ENCODE measurements at regions not wholly inside any gene's neighbourhood (a gene's known extent, or its start where the extent isn't known, plus 50 kb on each side); places are given as distances from the start of the nearest gene placed in this dataset.

- H2AFZ ChIP-seq (ENCODE audit: low read depth, low read length): no peak overlapping the region
Measured at GRCh38 chr3:127351321-127351720, 63.5 kb upstream of the PRR20G start.

GRCh38 chr3:127350172-127351050, 62.6 kb upstream of the PRR20G start:
- Histone ChIP-seq H3K9me3 (ENCODE audit: low read length) (no peaks in the 10 kb centered on the region), H3K4me1 (ENCODE audit: insufficient read depth, low read length) (peaks cover 5% of the 10 kb centered on the region), H2AFZ (ENCODE audit: low read depth, low read length) (no peak overlapping the region), H3K27me3 (ENCODE audit: insufficient read depth, low read length) (no peaks in the 10 kb centered on the region), H3K4me3 (ENCODE audit: low read length) (no peak overlapping the region), H3K36me3 (ENCODE audit: insufficient read depth, low read length) (no peaks in the 10 kb centered on the region)

More at GRCh38 chr3:127351321-127351720, 63.5 kb upstream of the PRR20G start:
- no peaks in the 10 kb centered on the region for H3K27me3 ChIP-seq (ENCODE audit: insufficient read depth, low read length)
- H3K4me3 ChIP-seq (ENCODE audit: low read length): no peak overlapping the region
- H3K9me3 ChIP-seq (ENCODE audit: low read length): peaks cover 2% of the 10 kb centered on the region
- peaks cover 5% of the 10 kb centered on the region for H3K4me1 ChIP-seq (ENCODE audit: insufficient read depth, low read length)
- no peaks in the 10 kb centered on the region for H3K36me3 ChIP-seq (ENCODE audit: insufficient read depth, low read length)

- H3K9me3 ChIP-seq (ENCODE audit: low read length): no peaks in the 10 kb centered on the region
- no peak overlapping the region for H2AFZ ChIP-seq (ENCODE audit: low read depth, low read length)
- H3K27me3 ChIP-seq (ENCODE audit: insufficient read depth, low read length): no peaks in the 10 kb centered on the region
- no peaks in the 10 kb centered on the region for H3K36me3 ChIP-seq (ENCODE audit: insufficient read depth, low read length)
- H3K4me1 ChIP-seq (ENCODE audit: insufficient read depth, low read length): peaks cover 5% of the 10 kb centered on the region
- H3K4me3 ChIP-seq (ENCODE audit: low read length): no peak overlapping the region
Measured at GRCh38 chr3:127349501-127350171, 61.8 kb upstream of the PRR20G start.

GRCh38 chr3:127342735-127343134, 54.9 kb upstream of the PRR20G start:
- Histone ChIP-seq H3K9me3 (ENCODE audit: low read length) (no peaks in the 10 kb centered on the region), H3K4me3 (ENCODE audit: low read length) (no peak overlapping the region), H3K27me3 (ENCODE audit: insufficient read depth, low read length) (peaks cover 4% of the 10 kb centered on the region), H3K36me3 (ENCODE audit: insufficient read depth, low read length) (no peaks in the 10 kb centered on the region), H3K4me1 (ENCODE audit: insufficient read depth, low read length) (no peaks in the 10 kb centered on the region), H2AFZ (ENCODE audit: low read depth, low read length) (no peak overlapping the region)

GRCh38 chr3:127339928-127340861, 52.3 kb upstream of the PRR20G start:
- Histone ChIP-seq H3K27me3 (ENCODE audit: insufficient read depth, low read length) (peaks cover 14% of the 10 kb centered on the region), H3K9me3 (ENCODE audit: low read length) (peaks cover 1% of the 10 kb centered on the region), H2AFZ (ENCODE audit: low read depth, low read length) (no peak overlapping the region), H3K4me3 (ENCODE audit: low read length) (no peak overlapping the region), H3K36me3 (ENCODE audit: insufficient read depth, low read length) (no peaks in the 10 kb centered on the region), H3K4me1 (ENCODE audit: insufficient read depth, low read length) (no peaks in the 10 kb centered on the region)

GRCh38 chr3:127339016-127339415, 51.2 kb upstream of the PRR20G start:
- Histone ChIP-seq H2AFZ (ENCODE audit: low read depth, low read length) (no peak overlapping the region), H3K9me3 (ENCODE audit: low read length) (peaks cover 1% of the 10 kb centered on the region), H3K4me3 (ENCODE audit: low read length) (no peak overlapping the region), H3K27me3 (ENCODE audit: insufficient read depth, low read length) (peaks cover 14% of the 10 kb centered on the region), H3K4me1 (ENCODE audit: insufficient read depth, low read length) (no peaks in the 10 kb centered on the region), H3K36me3 (ENCODE audit: insufficient read depth, low read length) (no peaks in the 10 kb centered on the region)

GRCh38 chr3:127337911-127338531, 50.2 kb upstream of the PRR20G start:
- no peaks in the 10 kb centered on the region for H3K4me1 ChIP-seq (ENCODE audit: insufficient read depth, low read length)
- H3K9me3 ChIP-seq (ENCODE audit: low read length): peaks cover 1% of the 10 kb centered on the region
- H3K36me3 ChIP-seq (ENCODE audit: insufficient read depth, low read length): no peaks in the 10 kb centered on the region
- no peak overlapping the region for H2AFZ ChIP-seq (ENCODE audit: low read depth, low read length)
- H3K27me3 ChIP-seq (ENCODE audit: insufficient read depth, low read length): peaks cover 14% of the 10 kb centered on the region
- no peak overlapping the region for H3K4me3 ChIP-seq (ENCODE audit: low read length)
